Cardiac muscle cell (in vitro differentiated cells and primary cell): ENCODE measurements at regions not wholly inside any gene's neighbourhood (a gene's known extent, or its start where the extent isn't known, plus 50 kb on each side); places are given as distances from the start of the nearest gene placed in this dataset.
A peak's percentile ranks its signal among the peaks of the same experiment; 100 is the strongest.

ENCODE experiments used
- DNase-seq, 2 donors: peaks; one replicate each; pipeline versions ENCODE4 v3.0.0 to v3.0.0-alpha.2; 2010 to 2017; ENCODE audit warnings: low read depth in 1 of 2, low spot score in 1 of 2
- H3K27ac ChIP-seq: fragments of 200-600 bp; sonication (generic); 2 replicates; pipeline ENCODE4 v1.5.1; 2016
- H3K27me3 ChIP-seq: fragments of 200-600 bp; sonication (generic); 2 replicates; pipeline ENCODE4 v1.6.0; 2016; ENCODE audit warnings: control low read depth
- H3K36me3 ChIP-seq: fragments of 200-600 bp; sonication (generic); 2 replicates; pipeline ENCODE4 v1.5.1; 2016; ENCODE audit warnings: control low read depth
- H3K4me1 ChIP-seq: fragments of 200-600 bp; sonication (generic); 2 replicates; pipeline ENCODE4 v1.8.1; 2017; ENCODE audit warnings: low read depth, mild to moderate bottlenecking, mixed run types
- H3K4me3 ChIP-seq: fragments of 200-600 bp; sonication (generic); 2 replicates; pipeline ENCODE4 v1.5.1; 2016; ENCODE audit warnings: mild to moderate bottlenecking
- H3K9me3 ChIP-seq: fragments of 200-600 bp; sonication (generic); 2 replicates; pipeline ENCODE4 v1.5.1; 2017; ENCODE audit warnings: low read depth, mild to moderate bottlenecking, control low read depth
- CTCF ChIP-seq: IDR thresholded peaks from 2 replicates; pipeline ENCODE4 v1.5.1; 2012; ENCODE audit warnings: low read depth, mild to moderate bottlenecking, low read length

GRCh38 chr12:116381240-116381743 lies 103.8 kb upstream of the MED13L start:
- no peaks in the 10 kb centered on the region for H3K9me3 ChIP-seq
- H3K4me3 ChIP-seq: no peak overlapping the region
- no peak for TF ChIP-seq CTCF
- H3K4me1 ChIP-seq: peaks cover 12% of the 10 kb centered on the region
- H3K36me3 ChIP-seq: no peaks in the 10 kb centered on the region
- DNase-seq: no peak
- no peak overlapping the region for H3K27ac ChIP-seq
- H3K27me3 ChIP-seq: no peaks in the 10 kb centered on the region

- no peak overlapping the region for H3K4me3 ChIP-seq
- TF ChIP-seq CTCF: no peak
- peaks cover 12% of the 10 kb centered on the region for H3K4me1 ChIP-seq
- no peaks in the 10 kb centered on the region for H3K9me3 ChIP-seq
- DNase-seq: peak in 1 of 2 donors; percentile 95
- no peaks in the 10 kb centered on the region for H3K36me3 ChIP-seq
- no peak overlapping the region for H3K27ac ChIP-seq
- H3K27me3 ChIP-seq: no peaks in the 10 kb centered on the region
Observed at GRCh38 chr12:116381744-116382685, 104.5 kb upstream of the MED13L start.

GRCh38 chr12:116382686-116383530 lies 105.4 kb upstream of the MED13L start:
- Histone ChIP-seq H3K4me1 (peaks cover 12% of the 10 kb centered on the region), H3K27me3 (no peaks in the 10 kb centered on the region), H3K36me3 (no peaks in the 10 kb centered on the region), H3K27ac (no peak overlapping the region), H3K9me3 (no peaks in the 10 kb centered on the region), H3K4me3 (no peak overlapping the region)
- no peak for TF ChIP-seq CTCF
- peak in 1 of 2 donors; percentile 99 for DNase-seq

GRCh38 chr12:116384175-116384574 lies 106.7 kb upstream of the MED13L start:
- Histone ChIP-seq H3K4me1 (peaks cover 12% of the 10 kb centered on the region), H3K36me3 (no peaks in the 10 kb centered on the region), H3K4me3 (no peak overlapping the region), H3K27me3 (no peaks in the 10 kb centered on the region), H3K9me3 (no peaks in the 10 kb centered on the region), H3K27ac (no peak overlapping the region)
- DNase-seq: no peak
- TF ChIP-seq CTCF: no peak

GRCh38 chr12:116384691-116385485 lies 107.4 kb upstream of the MED13L start:
- Histone ChIP-seq H3K36me3 (no peaks in the 10 kb centered on the region), H3K27ac (no peak overlapping the region), H3K4me1 (peaks cover 12% of the 10 kb centered on the region), H3K27me3 (no peaks in the 10 kb centered on the region), H3K4me3 (no peak overlapping the region), H3K9me3 (no peaks in the 10 kb centered on the region)
- no peak for TF ChIP-seq CTCF
- peak in 1 of 2 donors; percentile 69 for DNase-seq
